ENCODE measurements at regions not wholly inside any gene's neighbourhood (a gene's known extent, or its start where the extent isn't known, plus 50 kb on each side); places are given as distances from the start of the nearest gene placed in this dataset.

- TF ChIP-seq EZH2 (IDR thresholded peaks at IDR 0.05; ENCODE audit: borderline replicate concordance, insufficient read depth, low read depth, low read length, poor library complexity, severe bottlenecking) = no peak
- TF ChIP-seq, protein P1, sequence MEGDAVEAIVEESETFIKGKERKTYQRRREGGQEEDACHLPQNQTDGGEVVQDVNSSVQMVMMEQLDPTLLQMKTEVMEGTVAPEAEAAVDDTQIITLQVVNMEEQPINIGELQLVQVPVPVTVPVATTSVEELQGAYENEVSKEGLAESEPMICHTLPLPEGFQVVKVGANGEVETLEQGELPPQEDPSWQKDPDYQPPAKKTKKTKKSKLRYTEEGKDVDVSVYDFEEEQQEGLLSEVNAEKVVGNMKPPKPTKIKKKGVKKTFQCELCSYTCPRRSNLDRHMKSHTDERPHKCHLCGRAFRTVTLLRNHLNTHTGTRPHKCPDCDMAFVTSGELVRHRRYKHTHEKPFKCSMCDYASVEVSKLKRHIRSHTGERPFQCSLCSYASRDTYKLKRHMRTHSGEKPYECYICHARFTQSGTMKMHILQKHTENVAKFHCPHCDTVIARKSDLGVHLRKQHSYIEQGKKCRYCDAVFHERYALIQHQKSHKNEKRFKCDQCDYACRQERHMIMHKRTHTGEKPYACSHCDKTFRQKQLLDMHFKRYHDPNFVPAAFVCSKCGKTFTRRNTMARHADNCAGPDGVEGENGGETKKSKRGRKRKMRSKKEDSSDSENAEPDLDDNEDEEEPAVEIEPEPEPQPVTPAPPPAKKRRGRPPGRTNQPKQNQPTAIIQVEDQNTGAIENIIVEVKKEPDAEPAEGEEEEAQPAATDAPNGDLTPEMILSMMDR (IDR thresholded peaks at IDR 0.05) = no peak
- Histone ChIP-seq H3K79me2 (ENCODE audit: control insufficient read depth, insufficient read depth, low read length) (no peaks in the 10 kb centered on the region), H3K9me3 (ENCODE audit: control extremely low read depth in 1 of 3, control insufficient read depth in 2 of 3, insufficient read depth in 1 of 3, low read length in 2 of 3) (no peaks in the 10 kb centered on the region), H2AFZ (ENCODE audit: insufficient read depth, low read depth, low read length, poor library complexity, severe bottlenecking) (no peak overlapping the region), H3K27me3 (replicated peaks in 1 of 4; ENCODE audit: control extremely low read depth in 1 of 4, control insufficient read depth in 3 of 4, insufficient read depth in 4 of 4, low read length in 3 of 4) (peaks cover 0 to 2% (median 0%) of the 10 kb centered on the region in 4 experiments), H3K36me3 (replicated peaks in 1 of 2; ENCODE audit: control extremely low read depth in 1 of 2, control insufficient read depth in 1 of 2, extremely low read depth in 1 of 2, insufficient read depth in 2 of 2, low read length in 1 of 2) (no peaks in the 10 kb centered on the region), H3K27ac (ENCODE audit: low read length in 2 of 2) (no peak overlapping the region), H3K4me2 (replicated peaks; ENCODE audit: low read depth, low read length, poor library complexity, severe bottlenecking) (no peak overlapping the region), H4K20me1 (ENCODE audit: control insufficient read depth, insufficient read depth, low read length, poor library complexity, severe bottlenecking) (no peaks in the 10 kb centered on the region), H3K4me3 (ENCODE audit: control extremely low read depth in 1 of 5, extremely low read depth in 1 of 5, insufficient read depth in 1 of 5, low read depth in 2 of 5, low read length in 4 of 5) (no peak overlapping the region), H3K9ac (ENCODE audit: low read length) (no peak overlapping the region), H3K4me1 (ENCODE audit: control insufficient read depth in 2 of 2, insufficient read depth in 2 of 2, low read length in 2 of 2) (no peaks in the 10 kb centered on the region)
- DNase-seq (no peak), ATAC-seq (ENCODE audit: low read depth) (no peak)
- intact Hi-C loops (cut with micrococcal nuclease) = no loop called here
- peaks cover 3% of the 10 kb centered on the region for H3K4me1 Mint-ChIP-seq
- ChIA-PET POLR2A (no interaction called here), CTCF (no interaction called here)
- 100% methylated on average over 1 of the region's 1 CpG for WGBS (ENCODE audit: insufficient coverage)
- H3K9me3 Mint-ChIP-seq (ENCODE audit: insufficient read depth) = no peaks in the 10 kb centered on the region
- no peak overlapping the region for H3K4me3 Mint-ChIP-seq
- peaks cover 20% of the 10 kb centered on the region for H3K27me3 Mint-ChIP-seq
- no peak overlapping the region for H3K27ac Mint-ChIP-seq
These were observed 74.3 kb upstream of the TRABD2B start for GRCh38 chr1:48071513-48071912.

GRCh38 chr1:48070396-48070750 is 73.2 kb upstream of the TRABD2B start:
- H3K27ac Mint-ChIP-seq = no peak overlapping the region

More at GRCh38 chr1:48070396-48070750, 73.2 kb upstream of the TRABD2B start:
- ChIA-PET POLR2A (no interaction called here), CTCF (no interaction called here)
- Mint-ChIP-seq H3K4me3 (no peak overlapping the region), H3K27me3 (peaks cover 25% of the 10 kb centered on the region), H3K4me1 (no peaks in the 10 kb centered on the region), H3K9me3 (ENCODE audit: insufficient read depth) (no peaks in the 10 kb centered on the region)
- TF ChIP-seq, protein P1 (IDR thresholded peaks at IDR 0.05) = no peak
- TF ChIP-seq EZH2 (IDR thresholded peaks at IDR 0.05; ENCODE audit: borderline replicate concordance, insufficient read depth, low read depth, low read length, poor library complexity, severe bottlenecking) = no peak
- H2AFZ ChIP-seq (ENCODE audit: insufficient read depth, low read depth, low read length, poor library complexity, severe bottlenecking) = no peak overlapping the region
- no peak overlapping the region for H3K4me3 ChIP-seq (ENCODE audit: control extremely low read depth in 1 of 5, extremely low read depth in 1 of 5, insufficient read depth in 1 of 5, low read depth in 2 of 5, low read length in 4 of 5)
- H4K20me1 ChIP-seq (ENCODE audit: control insufficient read depth, insufficient read depth, low read length, poor library complexity, severe bottlenecking) = no peaks in the 10 kb centered on the region
- DNase-seq (no peak), ATAC-seq (ENCODE audit: low read depth) (no peak)
- H3K79me2 ChIP-seq (ENCODE audit: control insufficient read depth, insufficient read depth, low read length) = no peaks in the 10 kb centered on the region
- H3K9ac ChIP-seq (ENCODE audit: low read length) = no peak overlapping the region
- H3K27ac ChIP-seq (ENCODE audit: low read length in 2 of 2) = no peak overlapping the region
- H3K4me2 ChIP-seq (replicated peaks; ENCODE audit: low read depth, low read length, poor library complexity, severe bottlenecking) = no peak overlapping the region
- no peaks in the 10 kb centered on the region for H3K4me1 ChIP-seq (ENCODE audit: control insufficient read depth in 2 of 2, insufficient read depth in 2 of 2, low read length in 2 of 2)
- peaks cover 0 to 3% (median 0%) of the 10 kb centered on the region in 4 experiments for H3K27me3 ChIP-seq (replicated peaks in 1 of 4; ENCODE audit: control extremely low read depth in 1 of 4, control insufficient read depth in 3 of 4, insufficient read depth in 4 of 4, low read length in 3 of 4)
- intact Hi-C loops (cut with micrococcal nuclease) = no loop called here
- WGBS (ENCODE audit: insufficient coverage) = 88% methylated on average over 4 of the region's 4 CpGs
- no peaks in the 10 kb centered on the region for H3K9me3 ChIP-seq (ENCODE audit: control extremely low read depth in 1 of 3, control insufficient read depth in 2 of 3, insufficient read depth in 1 of 3, low read length in 2 of 3)
- no peaks in the 10 kb centered on the region for H3K36me3 ChIP-seq (replicated peaks in 1 of 2; ENCODE audit: control extremely low read depth in 1 of 2, control insufficient read depth in 1 of 2, extremely low read depth in 1 of 2, insufficient read depth in 2 of 2, low read length in 1 of 2)
